Fibroblast of lung (primary cell): ENCODE measurements at regions not wholly inside any gene's neighbourhood (a gene's known extent, or its start where the extent isn't known, plus 50 kb on each side); places are given as distances from the start of the nearest gene placed in this dataset.

Experiments
- CTCF ChIP-seq, 2 donors: IDR thresholded peaks in 1 of 2; conservative IDR thresholded peaks in 1 of 2; 1 replicate in 1 of 2; 2 replicates in 1 of 2; pipeline ENCODE4 v1.5.1; 2011 to 2012; ENCODE audit warnings: low read length in 2 of 2, control low read depth in 1 of 2, inconsistent platforms in 1 of 2, low read depth in 1 of 2, mild to moderate bottlenecking in 1 of 2
- EZH2 ChIP-seq: IDR thresholded peaks from 2 replicates; pipeline ENCODE4 v1.5.1; 2012; ENCODE audit warnings: low read length, control low read depth, mild to moderate bottlenecking; ENCODE audit errors: missing control alignments

GRCh38 chr7:136391371-136391770, 414.2 kb upstream of the MTPN start:
- TF ChIP-seq CTCF (conservative IDR thresholded peaks at IDR 0.05 in 1 of 2, IDR thresholded peaks at IDR 0.05 in 1 of 2; ENCODE audit: low read depth in 1 of 2, low read length in 2 of 2) (no peak), EZH2 (no peak)
